ENCODE measurements at regions not wholly inside any gene's neighbourhood (a gene's known extent, or its start where the extent isn't known, plus 50 kb on each side); places are given as distances from the start of the nearest gene placed in this dataset.

- Histone ChIP-seq H3K4me3 (no peak overlapping the region), H3K36me3 (replicated peaks in 1 of 2) (no peaks in the 10 kb centered on the region), H3K27me3 (no peaks in the 10 kb centered on the region), H3K9me3 (replicated peaks in 1 of 3) (no peaks in the 10 kb centered on the region), H3K4me1 (replicated peaks in 1 of 2) (no peaks in the 10 kb centered on the region), H3K27ac (no peak overlapping the region)
- intact Hi-C loops (cut with DNase I), result no loop called here
- 73 to 81% (median 74%) methylated on average over 5 of the region's 5 CpGs for WGBS, 4 donors
- no peak for DNase-seq
- TF ChIP-seq POLR2A (IDR thresholded peaks at IDR 0.05) (no peak), CTCF (IDR thresholded peaks at IDR 0.05) (peak in 1 of 6 experiments; percentile 11)
Measured at GRCh38 chr10:127815147-127815546, 77.6 kb downstream of the CLRN3 start.

DNA sequence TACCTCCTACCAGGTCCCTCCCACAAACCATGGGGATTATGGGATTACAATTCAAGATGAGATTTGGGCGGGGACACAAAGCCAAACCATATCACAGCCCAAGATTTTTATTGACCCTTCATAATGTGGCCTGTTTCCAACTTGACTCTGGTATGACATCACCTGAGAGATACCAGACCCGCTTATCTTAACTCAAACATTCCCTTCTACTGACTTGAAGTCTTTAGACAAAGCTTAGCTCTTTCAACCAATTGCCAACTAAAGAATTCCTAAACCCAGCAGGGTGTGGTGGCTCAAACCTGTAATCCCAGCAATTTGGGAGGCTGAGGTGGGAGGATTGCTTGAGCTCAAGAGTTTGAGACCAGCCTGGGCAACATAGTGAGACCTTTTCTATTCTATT, 67.9 kb downstream of the CLRN3 start:
- intact Hi-C loops (cut with DNase I), result no loop called here
- no peak for TF ChIP-seq POLR2A (IDR thresholded peaks at IDR 0.05)
- TF ChIP-seq CTCF (IDR thresholded peaks at IDR 0.05), result no peak
- no peak for DNase-seq
- Histone ChIP-seq H3K9me3 (replicated peaks in 1 of 3) (no peaks in the 10 kb centered on the region), H3K4me1 (replicated peaks in 1 of 2) (no peaks in the 10 kb centered on the region), H3K27ac (no peak overlapping the region), H3K36me3 (replicated peaks in 1 of 2) (no peaks in the 10 kb centered on the region), H3K27me3 (no peaks in the 10 kb centered on the region), H3K4me3 (no peak overlapping the region)
- 78 to 88% (median 86%) methylated on average over 2 of the region's 2 CpGs for whole genome bisulfite sequencing, 4 donors

DNA sequence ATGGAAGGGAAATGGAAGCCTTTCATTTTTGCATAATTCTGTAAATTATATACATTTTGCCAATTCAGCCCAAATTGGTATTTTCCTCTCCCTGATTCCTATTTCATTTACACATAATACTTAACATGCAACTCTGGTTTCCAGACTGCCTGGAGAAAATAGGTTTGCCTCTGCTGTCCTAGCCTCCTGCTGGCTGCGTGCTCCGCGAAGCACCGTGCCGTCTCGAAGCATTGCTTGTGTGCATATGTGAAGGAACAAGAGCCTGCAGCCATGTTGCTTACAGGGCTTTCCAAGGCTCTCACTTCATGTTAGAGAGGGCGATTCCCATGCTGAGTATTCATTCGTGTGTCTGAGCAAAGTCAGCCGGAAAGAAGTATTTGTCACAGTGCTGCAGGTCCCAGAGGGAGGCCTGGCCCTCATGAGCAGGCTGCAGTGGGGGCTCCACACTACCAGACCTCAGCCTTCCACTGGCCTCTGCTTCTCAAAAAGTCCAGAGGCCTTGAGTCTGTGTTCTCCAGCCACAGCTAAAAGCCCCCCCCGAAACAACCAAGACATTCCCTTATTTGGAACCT, 66.5 kb downstream of the CLRN3 start:
- H3K4me1 ChIP-seq (replicated peaks in 1 of 2), result no peaks in the 10 kb centered on the region
- 87 to 92% (median 92%) methylated on average over 9 to 10 of the region's 10 CpGs for WGBS, 4 donors
- H3K9me3 ChIP-seq (replicated peaks in 1 of 3), result no peaks in the 10 kb centered on the region
- intact Hi-C loops (cut with DNase I), result no loop called here
- TF ChIP-seq POLR2A (IDR thresholded peaks at IDR 0.05) (no peak), CTCF (IDR thresholded peaks at IDR 0.05) (no peak)
- DNase-seq, result no peak
- H3K4me3 ChIP-seq, result no peak overlapping the region
- no peaks in the 10 kb centered on the region for H3K27me3 ChIP-seq
- H3K36me3 ChIP-seq (replicated peaks in 1 of 2), result no peaks in the 10 kb centered on the region
- no peak overlapping the region for H3K27ac ChIP-seq

- TF ChIP-seq CTCF (IDR thresholded peaks at IDR 0.05) (no peak), POLR2A (IDR thresholded peaks at IDR 0.05) (no peak)
- no peaks in the 10 kb centered on the region for H3K27me3 ChIP-seq
- H3K4me3 ChIP-seq, result no peak overlapping the region
- no peak for DNase-seq
- H3K4me1 ChIP-seq (replicated peaks in 1 of 2), result no peaks in the 10 kb centered on the region
- 75 to 100% (median 78%) methylated on average over 2 to 6 of the region's 6 CpGs for WGBS, 4 donors
- H3K27ac ChIP-seq, result no peak overlapping the region
- no peaks in the 10 kb centered on the region for H3K9me3 ChIP-seq (replicated peaks in 1 of 3)
- intact Hi-C loops (cut with DNase I), result no loop called here
- H3K36me3 ChIP-seq (replicated peaks in 1 of 2), result no peaks in the 10 kb centered on the region
Measured at GRCh38 chr10:127827354-127828140, 65.2 kb downstream of the CLRN3 start.
